ENCODE measurements at regions not wholly inside any gene's neighbourhood (a gene's known extent, or its start where the extent isn't known, plus 50 kb on each side); places are given as distances from the start of the nearest gene placed in this dataset.

DNA sequence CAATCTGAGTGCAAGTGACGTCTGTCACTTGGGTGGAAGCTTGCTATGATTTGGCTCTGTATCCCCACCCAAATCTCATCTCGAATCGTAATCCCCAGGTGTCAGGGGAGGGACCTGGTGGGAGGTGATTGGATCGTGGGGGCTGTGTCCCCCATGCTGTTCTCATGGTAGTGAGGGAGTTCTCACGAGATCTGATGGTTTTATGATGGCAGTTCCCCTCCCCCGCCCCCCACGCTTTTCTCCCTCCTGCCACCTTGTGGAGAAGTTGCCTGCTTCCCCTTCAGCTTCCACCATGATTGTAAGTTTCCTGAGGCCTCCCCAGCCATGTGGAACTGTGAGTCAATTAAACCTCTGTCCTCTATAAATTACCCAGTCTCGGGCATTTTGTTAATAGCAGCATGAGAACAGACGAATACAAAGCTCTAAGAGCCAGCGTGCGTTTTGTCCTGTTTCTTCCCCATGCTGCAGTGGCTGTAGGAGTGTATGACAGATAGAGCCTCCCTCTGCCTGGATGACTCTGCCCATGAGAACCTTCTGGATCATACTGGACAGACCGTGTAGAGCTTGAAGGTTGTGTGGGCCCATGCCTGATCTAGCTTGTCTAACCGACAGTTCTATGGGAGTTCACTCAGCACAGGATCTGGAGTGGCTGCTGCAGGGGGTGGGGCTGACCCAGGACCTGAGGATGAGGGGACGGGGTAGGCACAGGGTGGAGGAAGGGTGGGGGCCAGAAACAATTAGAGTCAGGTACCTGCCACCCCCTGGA lies 139.7 kb upstream of the ERRFI1 start:
- Histone ChIP-seq H3F3A (ENCODE audit: insufficient read depth) (no peaks in the 10 kb centered on the region), H2AFZ (ENCODE audit: low read depth, low read length, severe bottlenecking) (no peak overlapping the region), H3K4me2 (ENCODE audit: low read depth, low read length, poor library complexity, severe bottlenecking) (no peak overlapping the region), H3K36me3 (ENCODE audit: low read length) (no peaks in the 10 kb centered on the region), H3K9ac (ENCODE audit: low read length) (no peak overlapping the region), H3K9me3 (ENCODE audit: insufficient read depth, low read length) (no peaks in the 10 kb centered on the region), H4K20me1 (ENCODE audit: low read depth, low read length) (no peaks in the 10 kb centered on the region), H3K27ac (ENCODE audit: low read depth, low read length) (no peak overlapping the region), H3K27me3 (ENCODE audit: low read length) (no peaks in the 10 kb centered on the region), H3K4me3 (ENCODE audit: insufficient read depth, low read length, poor library complexity, severe bottlenecking) (no peak overlapping the region), H3K79me2 (ENCODE audit: insufficient read depth, low read length) (no peaks in the 10 kb centered on the region), H3K9me2 (replicated peaks; ENCODE audit: insufficient read depth, low read length) (no peaks in the 10 kb centered on the region)
- TF ChIP-seq, protein P1, sequence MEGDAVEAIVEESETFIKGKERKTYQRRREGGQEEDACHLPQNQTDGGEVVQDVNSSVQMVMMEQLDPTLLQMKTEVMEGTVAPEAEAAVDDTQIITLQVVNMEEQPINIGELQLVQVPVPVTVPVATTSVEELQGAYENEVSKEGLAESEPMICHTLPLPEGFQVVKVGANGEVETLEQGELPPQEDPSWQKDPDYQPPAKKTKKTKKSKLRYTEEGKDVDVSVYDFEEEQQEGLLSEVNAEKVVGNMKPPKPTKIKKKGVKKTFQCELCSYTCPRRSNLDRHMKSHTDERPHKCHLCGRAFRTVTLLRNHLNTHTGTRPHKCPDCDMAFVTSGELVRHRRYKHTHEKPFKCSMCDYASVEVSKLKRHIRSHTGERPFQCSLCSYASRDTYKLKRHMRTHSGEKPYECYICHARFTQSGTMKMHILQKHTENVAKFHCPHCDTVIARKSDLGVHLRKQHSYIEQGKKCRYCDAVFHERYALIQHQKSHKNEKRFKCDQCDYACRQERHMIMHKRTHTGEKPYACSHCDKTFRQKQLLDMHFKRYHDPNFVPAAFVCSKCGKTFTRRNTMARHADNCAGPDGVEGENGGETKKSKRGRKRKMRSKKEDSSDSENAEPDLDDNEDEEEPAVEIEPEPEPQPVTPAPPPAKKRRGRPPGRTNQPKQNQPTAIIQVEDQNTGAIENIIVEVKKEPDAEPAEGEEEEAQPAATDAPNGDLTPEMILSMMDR (IDR thresholded peaks at IDR 0.05; ENCODE audit: insufficient read depth, low read length, poor library complexity, severe bottlenecking) = no peak
- no peak for TF ChIP-seq EZH2phosphoT487 (conservative IDR thresholded peaks at IDR 0.05; ENCODE audit: low read length)

DNA sequence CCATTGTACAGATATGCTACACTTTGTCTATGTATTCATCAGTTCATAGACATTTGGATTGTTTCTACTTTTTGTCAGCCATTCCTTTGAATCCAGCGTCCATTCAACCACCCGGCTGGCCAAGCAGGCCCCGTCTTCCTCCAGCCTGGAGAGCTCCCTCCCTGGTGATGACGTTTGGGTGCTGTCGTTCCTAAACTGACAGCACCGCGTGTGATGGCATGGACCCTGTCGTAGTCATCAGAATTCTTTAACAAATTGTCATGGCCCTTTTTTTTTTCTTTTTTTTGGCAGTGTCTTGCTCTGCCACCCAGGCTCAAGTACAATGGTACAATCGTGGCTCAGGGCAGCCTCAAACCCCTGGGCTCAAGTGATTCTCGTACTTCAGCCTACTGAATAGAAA lies 138.6 kb upstream of the ERRFI1 start:
- Histone ChIP-seq H4K20me1 (ENCODE audit: low read depth, low read length) (no peaks in the 10 kb centered on the region), H3K79me2 (ENCODE audit: insufficient read depth, low read length) (no peaks in the 10 kb centered on the region), H3K4me2 (ENCODE audit: low read depth, low read length, poor library complexity, severe bottlenecking) (no peak overlapping the region), H3K27ac (ENCODE audit: low read depth, low read length) (no peak overlapping the region), H3K4me3 (ENCODE audit: insufficient read depth, low read length, poor library complexity, severe bottlenecking) (no peak overlapping the region), H3K9me2 (replicated peaks; ENCODE audit: insufficient read depth, low read length) (no peaks in the 10 kb centered on the region), H3K27me3 (ENCODE audit: low read length) (no peaks in the 10 kb centered on the region), H3K9ac (ENCODE audit: low read length) (no peak overlapping the region), H3K36me3 (ENCODE audit: low read length) (no peaks in the 10 kb centered on the region), H3F3A (ENCODE audit: insufficient read depth) (no peaks in the 10 kb centered on the region), H2AFZ (ENCODE audit: low read depth, low read length, severe bottlenecking) (no peak overlapping the region), H3K9me3 (ENCODE audit: insufficient read depth, low read length) (no peaks in the 10 kb centered on the region)
- TF ChIP-seq, protein P1 (IDR thresholded peaks at IDR 0.05; ENCODE audit: insufficient read depth, low read length, poor library complexity, severe bottlenecking) = no peak
- no peak for TF ChIP-seq EZH2phosphoT487 (conservative IDR thresholded peaks at IDR 0.05; ENCODE audit: low read length)

DNA sequence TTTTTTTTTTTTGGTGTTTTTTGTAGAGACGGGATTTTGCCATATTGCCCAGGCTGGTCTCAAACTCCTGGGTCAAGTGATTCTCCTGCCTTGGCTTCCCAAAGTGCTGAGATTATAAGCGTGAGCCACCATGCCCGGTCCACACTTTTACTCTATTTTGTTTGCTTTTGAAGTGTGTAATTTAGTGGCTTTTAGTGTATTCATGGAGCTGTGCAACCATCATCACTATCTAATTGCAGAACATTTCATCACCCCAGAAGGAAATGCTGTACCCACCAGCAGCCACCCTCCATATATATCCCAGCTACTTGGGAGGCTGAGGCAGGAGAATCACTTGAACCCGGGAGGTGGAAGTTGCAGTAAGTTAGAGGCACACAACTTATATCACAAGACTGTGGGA lies 136.9 kb upstream of the ERRFI1 start:
- H3K27ac ChIP-seq (ENCODE audit: low read depth, low read length) = no peak overlapping the region
- no peaks in the 10 kb centered on the region for H3F3A ChIP-seq (ENCODE audit: insufficient read depth)
- TF ChIP-seq, protein P1 (IDR thresholded peaks at IDR 0.05; ENCODE audit: insufficient read depth, low read length, poor library complexity, severe bottlenecking) = no peak
- no peak for TF ChIP-seq EZH2phosphoT487 (conservative IDR thresholded peaks at IDR 0.05; ENCODE audit: low read length)
- H3K4me2 ChIP-seq (ENCODE audit: low read depth, low read length, poor library complexity, severe bottlenecking) = no peak overlapping the region
- no peak overlapping the region for H3K9ac ChIP-seq (ENCODE audit: low read length)
- H3K79me2 ChIP-seq (ENCODE audit: insufficient read depth, low read length) = no peaks in the 10 kb centered on the region
- H3K9me2 ChIP-seq (replicated peaks; ENCODE audit: insufficient read depth, low read length) = no peaks in the 10 kb centered on the region
- no peak overlapping the region for H2AFZ ChIP-seq (ENCODE audit: low read depth, low read length, severe bottlenecking)
- no peak overlapping the region for H3K4me3 ChIP-seq (ENCODE audit: insufficient read depth, low read length, poor library complexity, severe bottlenecking)
- H3K36me3 ChIP-seq (ENCODE audit: low read length) = no peaks in the 10 kb centered on the region
- no peaks in the 10 kb centered on the region for H3K27me3 ChIP-seq (ENCODE audit: low read length)
- no peaks in the 10 kb centered on the region for H4K20me1 ChIP-seq (ENCODE audit: low read depth, low read length)
- no peaks in the 10 kb centered on the region for H3K9me3 ChIP-seq (ENCODE audit: insufficient read depth, low read length)
